Fibroblast of lung (primary cell): ENCODE measurements at regions not wholly inside any gene's neighbourhood (a gene's known extent, or its start where the extent isn't known, plus 50 kb on each side); places are given as distances from the start of the nearest gene placed in this dataset.
"Not testable (repeated sequence)": the region's sequence is repeated elsewhere in the genome, so short reads cannot be mapped to it uniquely, and the experiment has no call there.

ENCODE experiments used
- DNase-seq, 2 donors: peaks; one replicate each; pipeline versions ENCODE4 v3.0.0 to v3.0.0-alpha.2; 2010; ENCODE audit warnings: low read depth in 2 of 2
- H2AFZ ChIP-seq: 2 replicates; pipeline ENCODE4 v1.5.1; 2012; ENCODE audit warnings: low read length, control low read depth, inconsistent platforms
- H3K27ac ChIP-seq: 2 replicates; pipeline ENCODE4 v1.5.1; 2011; ENCODE audit warnings: low read length, control low read depth; ENCODE audit not compliant: insufficient read depth
- H3K27me3 ChIP-seq: 2 replicates; pipeline ENCODE4 v1.5.1; 2011; ENCODE audit warnings: mild to moderate bottlenecking, low read length; ENCODE audit not compliant: control insufficient read depth, insufficient read depth
- H3K36me3 ChIP-seq: 2 replicates; pipeline ENCODE4 v1.5.1; 2011; ENCODE audit warnings: low read length; ENCODE audit not compliant: control insufficient read depth, insufficient read depth
- H3K4me1 ChIP-seq: 2 replicates; pipeline ENCODE4 v1.5.1; 2011; ENCODE audit warnings: low read length; ENCODE audit not compliant: control insufficient read depth, insufficient read depth; ENCODE audit errors: extremely low read depth
- H3K4me2 ChIP-seq: 2 replicates; pipeline ENCODE4 v1.5.1; 2011; ENCODE audit warnings: low read length, control low read depth; ENCODE audit not compliant: insufficient read depth; ENCODE audit errors: extremely low read depth
- H3K4me3 ChIP-seq, 4 experiments: fragments of 200-600 bp in 1 of 4; sonication (generic) in 1 of 4; replicated peaks in 1 of 4; 2 replicates each; pipeline ENCODE4 v1.5.1; 2011 to 2016; ENCODE audit warnings: low read length in 4 of 4, low read depth in 3 of 4, mild to moderate bottlenecking in 3 of 4, control low read depth in 2 of 4, inconsistent platforms in 1 of 4, mixed read lengths in 1 of 4; ENCODE audit not compliant: insufficient read depth in 1 of 4; ENCODE audit errors: control extremely low read depth in 1 of 4
- H3K79me2 ChIP-seq: 2 replicates; pipeline ENCODE4 v1.5.1; 2012; ENCODE audit warnings: mild to moderate bottlenecking, low read length, inconsistent platforms; ENCODE audit not compliant: control insufficient read depth, insufficient read depth
- H3K9ac ChIP-seq: 2 replicates; pipeline ENCODE4 v1.5.1; 2011; ENCODE audit warnings: mild to moderate bottlenecking, low read length, control low read depth; ENCODE audit not compliant: insufficient read depth
- H3K9me3 ChIP-seq: 2 replicates; pipeline ENCODE4 v1.5.1; 2012; ENCODE audit warnings: low read depth, low read length; ENCODE audit not compliant: control insufficient read depth, insufficient read depth
- H4K20me1 ChIP-seq: 2 replicates; pipeline ENCODE4 v1.5.1; 2011; ENCODE audit warnings: low read length; ENCODE audit not compliant: control insufficient read depth, insufficient read depth; ENCODE audit errors: extremely low read depth
- EZH2 ChIP-seq: IDR thresholded peaks from 2 replicates; pipeline ENCODE4 v1.5.1; 2012; ENCODE audit warnings: low read length, control low read depth, mild to moderate bottlenecking; ENCODE audit errors: missing control alignments
- TF ChIP-seq, protein P1 (sequence below), 2 donors: IDR thresholded peaks in 1 of 2; conservative IDR thresholded peaks in 1 of 2; 1 replicate in 1 of 2; 2 replicates in 1 of 2; pipeline ENCODE4 v1.5.1; 2011 to 2012; ENCODE audit warnings: low read length in 2 of 2, control low read depth in 1 of 2, inconsistent platforms in 1 of 2, low read depth in 1 of 2, mild to moderate bottlenecking in 1 of 2

DNA sequence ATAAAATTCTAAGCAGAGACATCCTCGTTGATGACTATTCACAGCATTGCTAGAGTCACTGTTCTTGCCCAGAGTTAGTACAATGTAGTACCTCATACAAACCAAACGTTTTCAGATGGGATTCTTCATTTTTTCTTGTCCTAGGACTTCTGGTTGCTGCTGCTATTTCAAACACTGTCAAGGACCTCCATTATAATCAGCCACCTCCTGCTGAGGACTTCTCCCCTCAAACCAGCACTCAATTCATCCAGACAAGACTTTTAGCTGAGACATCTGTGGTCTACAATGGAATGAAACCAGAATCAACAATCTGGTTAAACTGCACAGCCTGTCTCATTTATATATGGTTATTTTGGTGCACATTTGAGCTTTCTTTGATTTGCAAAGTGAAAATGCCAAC, 1008.8 kb downstream of the STPG2 start:
- Histone ChIP-seq H3K36me3 (no peaks in the 10 kb centered on the region), H4K20me1 (no peaks in the 10 kb centered on the region), H3K9ac (no peak overlapping the region), H3K4me3 (no peak overlapping the region), H3K4me1 (no peaks in the 10 kb centered on the region), H3K79me2 (no peaks in the 10 kb centered on the region), H3K27ac (no peak overlapping the region), H2AFZ (no peak overlapping the region), H3K27me3 (no peaks in the 10 kb centered on the region), H3K4me2 (no peak overlapping the region), H3K9me3 (no peaks in the 10 kb centered on the region)
- no peak for DNase-seq
- TF ChIP-seq, protein P1, sequence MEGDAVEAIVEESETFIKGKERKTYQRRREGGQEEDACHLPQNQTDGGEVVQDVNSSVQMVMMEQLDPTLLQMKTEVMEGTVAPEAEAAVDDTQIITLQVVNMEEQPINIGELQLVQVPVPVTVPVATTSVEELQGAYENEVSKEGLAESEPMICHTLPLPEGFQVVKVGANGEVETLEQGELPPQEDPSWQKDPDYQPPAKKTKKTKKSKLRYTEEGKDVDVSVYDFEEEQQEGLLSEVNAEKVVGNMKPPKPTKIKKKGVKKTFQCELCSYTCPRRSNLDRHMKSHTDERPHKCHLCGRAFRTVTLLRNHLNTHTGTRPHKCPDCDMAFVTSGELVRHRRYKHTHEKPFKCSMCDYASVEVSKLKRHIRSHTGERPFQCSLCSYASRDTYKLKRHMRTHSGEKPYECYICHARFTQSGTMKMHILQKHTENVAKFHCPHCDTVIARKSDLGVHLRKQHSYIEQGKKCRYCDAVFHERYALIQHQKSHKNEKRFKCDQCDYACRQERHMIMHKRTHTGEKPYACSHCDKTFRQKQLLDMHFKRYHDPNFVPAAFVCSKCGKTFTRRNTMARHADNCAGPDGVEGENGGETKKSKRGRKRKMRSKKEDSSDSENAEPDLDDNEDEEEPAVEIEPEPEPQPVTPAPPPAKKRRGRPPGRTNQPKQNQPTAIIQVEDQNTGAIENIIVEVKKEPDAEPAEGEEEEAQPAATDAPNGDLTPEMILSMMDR (conservative IDR thresholded peaks at IDR 0.05 in 1 of 2, IDR thresholded peaks at IDR 0.05 in 1 of 2; ENCODE audit: low read depth in 1 of 2, low read length in 2 of 2): no peak
- no peak for TF ChIP-seq EZH2

DNA sequence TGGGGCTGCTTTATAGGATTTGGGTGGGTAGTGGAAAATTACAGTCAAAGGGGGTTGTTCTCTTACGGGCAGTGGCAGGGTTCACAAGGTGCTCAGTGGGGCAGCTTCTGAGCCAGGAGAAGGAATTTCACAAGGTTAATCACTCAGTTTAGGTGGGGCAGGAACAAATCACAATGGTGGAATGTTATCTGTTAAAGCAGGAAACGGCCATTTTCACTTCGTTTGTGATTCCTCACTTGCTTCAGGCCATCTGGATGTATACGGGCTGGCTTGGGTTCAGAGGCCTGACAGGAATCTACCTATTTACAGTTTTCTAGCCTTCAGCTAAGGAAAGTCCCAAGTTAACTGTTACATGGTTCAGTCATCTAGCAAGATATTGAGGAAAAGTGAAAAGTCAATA, 1003.5 kb downstream of the STPG2 start:
- Histone ChIP-seq H3K9me3 (no peaks in the 10 kb centered on the region), H3K27me3 (no peaks in the 10 kb centered on the region), H3K79me2 (no peaks in the 10 kb centered on the region), H3K27ac (no peak overlapping the region), H3K4me1 (no peaks in the 10 kb centered on the region), H2AFZ (no peak overlapping the region), H4K20me1 (no peaks in the 10 kb centered on the region), H3K9ac (no peak overlapping the region), H3K4me2 (no peak overlapping the region), H3K4me3 (no peak overlapping the region), H3K36me3 (no peaks in the 10 kb centered on the region)
- DNase-seq: no peak
- no peak for TF ChIP-seq EZH2
- TF ChIP-seq, protein P1 (conservative IDR thresholded peaks at IDR 0.05 in 1 of 2, IDR thresholded peaks at IDR 0.05 in 1 of 2; ENCODE audit: low read depth in 1 of 2, low read length in 2 of 2): no peak

DNA sequence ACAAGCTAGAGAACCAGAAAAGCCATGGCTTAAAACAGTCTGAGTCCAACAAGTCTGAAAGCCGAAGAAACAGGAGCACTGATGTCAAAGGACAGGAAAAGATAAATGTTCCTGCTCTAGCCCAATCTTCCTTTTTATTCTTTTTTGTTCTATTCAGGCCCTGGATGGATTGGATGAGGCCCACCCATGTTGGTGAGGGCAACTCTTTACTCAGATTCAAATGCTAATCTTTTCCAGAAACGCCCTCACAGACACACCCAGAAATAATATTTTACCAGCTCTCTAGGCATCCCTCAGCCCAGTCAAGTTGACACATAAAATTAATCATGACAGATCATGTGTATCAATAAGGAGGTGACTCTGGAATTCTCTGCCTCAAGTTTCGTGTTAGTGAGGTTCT, 1002.7 kb downstream of the STPG2 start:
- H2AFZ ChIP-seq: no peak overlapping the region
- H3K9me3 ChIP-seq: no peaks in the 10 kb centered on the region
- no peak overlapping the region for H3K4me3 ChIP-seq
- no peaks in the 10 kb centered on the region for H3K79me2 ChIP-seq
- no peak for TF ChIP-seq EZH2
- TF ChIP-seq, protein P1 (conservative IDR thresholded peaks at IDR 0.05 in 1 of 2, IDR thresholded peaks at IDR 0.05 in 1 of 2; ENCODE audit: low read depth in 1 of 2, low read length in 2 of 2): no peak
- no peak for DNase-seq
- no peaks in the 10 kb centered on the region for H3K27me3 ChIP-seq
- H3K9ac ChIP-seq: no peak overlapping the region
- H4K20me1 ChIP-seq: no peaks in the 10 kb centered on the region
- H3K36me3 ChIP-seq: no peaks in the 10 kb centered on the region
- H3K4me1 ChIP-seq: no peaks in the 10 kb centered on the region
- H3K4me2 ChIP-seq: no peak overlapping the region
- no peak overlapping the region for H3K27ac ChIP-seq

DNA sequence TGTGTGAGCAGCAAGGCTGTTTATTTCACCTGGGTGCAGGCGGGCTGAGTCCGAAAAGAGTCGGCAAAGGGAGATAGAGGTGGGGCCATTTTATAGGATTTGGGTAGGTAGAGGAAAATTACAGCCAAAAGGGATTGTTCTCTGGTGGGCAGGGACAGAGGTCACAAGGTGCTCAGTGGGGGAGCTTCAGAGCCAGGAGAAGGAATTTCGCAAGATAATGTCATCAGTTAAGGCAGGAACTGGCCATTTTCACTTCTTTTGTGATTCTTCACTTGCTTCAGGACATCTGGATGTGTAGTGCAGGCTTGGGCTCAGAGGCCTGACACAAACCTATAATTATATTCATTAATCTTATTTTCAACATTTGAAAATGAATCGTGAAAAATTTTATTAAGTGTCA, 1001.9 kb downstream of the STPG2 start:
- not testable (repeated sequence) for H2AFZ ChIP-seq, H3K9ac ChIP-seq, H3K36me3 ChIP-seq, H3K27ac ChIP-seq, H4K20me1 ChIP-seq, DNase-seq, H3K4me3 ChIP-seq, H3K4me1 ChIP-seq, H3K79me2 ChIP-seq, H3K9me3 ChIP-seq, H3K27me3 ChIP-seq, H3K4me2 ChIP-seq
